NCI-H82 treated with DMSO at 0.1 percent for 48 hours (cell line): ENCODE measurements at regions not wholly inside any gene's neighbourhood (a gene's known extent, or its start where the extent isn't known, plus 50 kb on each side); places are given as distances from the start of the nearest gene placed in this dataset.

Experiments used
- DNase-seq: peaks from one replicate; lab custom pipeline; 2025; ENCODE audit not compliant: unreplicated experiment; lab: John Stamatoyannopoulos, UW

DNA sequence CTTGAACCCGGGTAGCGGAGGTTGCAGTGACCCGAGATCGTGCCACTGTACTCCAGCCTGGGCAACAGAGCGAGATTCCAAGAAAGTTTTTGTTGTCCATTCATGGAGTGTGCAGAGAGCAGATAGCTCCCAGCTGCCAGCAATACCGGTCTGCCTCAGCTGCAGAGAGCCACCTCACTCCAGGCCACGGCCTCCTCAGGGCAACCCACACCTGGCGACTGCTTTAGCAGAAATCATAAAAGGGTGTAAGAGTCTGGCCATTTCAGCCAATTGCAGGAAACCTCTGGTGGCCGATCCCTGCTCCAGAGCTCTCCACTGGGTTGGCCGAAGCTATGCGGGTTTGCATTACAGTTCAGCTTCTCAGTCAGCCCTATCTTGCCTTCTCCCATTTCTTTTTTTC lies 227.4 kb upstream of the BCOR start:
- no peak for DNase-seq

DNA sequence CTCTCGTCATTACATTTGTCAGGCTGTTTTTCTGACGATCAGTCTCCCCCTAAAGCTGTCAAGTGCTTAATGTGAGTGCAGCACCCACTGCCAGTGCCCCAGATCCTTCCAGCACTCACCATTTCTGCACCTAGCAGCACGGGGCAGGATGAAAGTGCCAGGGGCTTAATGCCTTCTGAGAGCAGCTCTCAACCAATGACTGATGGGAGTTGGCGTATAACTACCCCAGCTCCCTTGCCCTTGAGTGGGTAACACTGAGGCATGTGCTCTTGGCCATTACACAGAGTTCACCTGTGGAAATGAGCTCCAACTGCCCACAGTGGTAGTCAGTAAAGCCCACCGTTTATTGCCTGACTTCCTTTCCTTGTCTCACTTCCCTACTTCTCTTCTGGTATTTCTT lies 226.2 kb upstream of the BCOR start:
- no peak for DNase-seq

DNA sequence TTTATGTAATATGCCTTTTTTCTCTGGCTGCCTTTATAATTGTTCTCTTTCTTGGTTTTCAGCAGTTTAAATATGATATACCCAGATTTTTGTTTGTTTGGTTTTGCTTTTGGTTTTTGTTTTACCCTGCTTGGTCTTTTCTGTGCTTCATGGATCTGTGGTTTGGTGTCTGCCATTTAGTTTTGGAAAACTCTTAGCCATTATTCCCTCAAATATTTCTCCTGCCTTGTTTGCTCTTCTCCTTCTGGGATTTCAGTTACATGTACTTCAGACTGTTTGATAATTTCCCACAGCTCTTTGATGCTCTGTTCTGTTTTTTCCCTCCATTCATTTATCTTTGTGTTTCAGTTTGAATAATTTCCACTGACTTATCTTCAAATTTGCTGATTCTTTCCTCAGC lies 223.1 kb upstream of the BCOR start:
- DNase-seq = no peak

DNA sequence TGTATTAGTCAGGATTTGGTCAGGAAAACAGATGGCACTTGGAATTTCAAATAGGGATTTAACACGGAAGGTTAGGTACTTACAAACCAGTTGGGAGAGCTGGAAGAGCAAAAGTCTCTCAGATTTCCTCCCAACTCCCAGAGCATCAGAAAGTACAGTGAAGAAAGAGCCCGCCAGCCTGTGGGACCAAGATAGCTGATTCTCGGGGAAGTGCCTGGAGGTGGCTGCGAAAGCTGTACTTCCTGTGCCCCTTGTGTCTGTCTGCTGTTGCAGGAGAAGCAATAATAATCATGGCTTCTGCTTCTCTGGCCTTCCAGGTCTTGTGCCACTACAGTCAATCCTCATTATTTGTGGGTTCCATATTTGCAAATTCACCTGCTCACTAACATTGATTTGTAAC lies 221.0 kb upstream of the BCOR start:
- peak; percentile 90 for DNase-seq

DNA sequence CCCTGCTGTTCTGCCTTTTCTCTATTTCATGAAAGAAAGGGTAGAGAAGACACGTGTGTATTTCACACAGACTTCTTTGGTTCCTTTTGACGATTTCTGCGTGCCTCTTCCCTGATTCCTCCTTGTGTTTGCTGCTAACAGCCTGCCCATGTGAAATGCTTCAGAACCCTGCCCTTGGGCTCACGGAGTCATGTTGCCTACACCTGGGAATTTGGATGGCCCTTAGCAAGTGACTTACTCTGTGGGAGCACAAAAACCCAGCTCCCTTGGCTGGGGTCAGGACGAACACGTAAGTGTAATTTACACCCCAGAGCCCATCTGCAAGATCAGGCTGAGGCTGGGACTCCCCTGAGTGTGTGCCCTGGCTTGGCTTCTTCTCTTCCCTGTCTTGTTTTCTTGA lies 220.3 kb upstream of the BCOR start:
- DNase-seq = no peak

DNA sequence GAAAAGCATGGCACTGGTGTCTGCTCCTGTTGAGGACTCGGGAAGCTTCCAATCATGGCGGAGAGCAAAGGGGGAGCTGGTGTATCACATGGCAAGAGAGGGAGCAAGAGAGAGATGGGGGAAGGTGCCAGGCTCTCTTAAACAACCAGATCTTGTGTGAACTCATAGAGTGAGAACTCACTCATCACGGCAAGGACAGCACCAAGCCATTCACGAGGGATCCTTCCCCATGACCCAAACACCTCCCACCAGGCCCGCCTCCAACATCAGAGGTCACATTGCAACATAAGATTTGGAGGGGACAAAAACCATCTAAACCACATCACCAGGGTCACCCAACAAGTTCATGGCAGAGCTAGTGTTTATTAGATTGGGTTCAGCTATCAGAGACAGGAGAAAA lies 218.7 kb upstream of the BCOR start:
- DNase-seq = no peak

DNA sequence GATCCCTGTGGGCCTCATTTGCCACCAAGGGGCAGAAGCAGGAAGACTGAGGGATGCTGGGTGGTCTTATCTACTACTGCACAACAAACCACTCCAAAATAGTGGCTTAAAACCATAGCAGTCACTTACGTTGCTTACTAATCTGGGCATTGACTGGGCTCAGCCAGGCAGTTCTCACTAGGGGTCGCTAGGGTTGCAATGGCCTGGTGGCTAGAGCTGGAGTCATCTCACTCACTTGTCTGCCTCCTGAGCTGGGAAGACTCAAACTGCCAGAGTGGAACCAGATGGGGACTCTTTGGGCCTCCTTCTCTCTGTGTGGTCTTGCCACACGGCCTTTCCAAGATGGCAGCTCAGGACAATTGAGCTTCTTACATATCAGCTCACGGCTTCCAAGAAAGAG lies 216.3 kb upstream of the BCOR start:
- DNase-seq = no peak

DNA sequence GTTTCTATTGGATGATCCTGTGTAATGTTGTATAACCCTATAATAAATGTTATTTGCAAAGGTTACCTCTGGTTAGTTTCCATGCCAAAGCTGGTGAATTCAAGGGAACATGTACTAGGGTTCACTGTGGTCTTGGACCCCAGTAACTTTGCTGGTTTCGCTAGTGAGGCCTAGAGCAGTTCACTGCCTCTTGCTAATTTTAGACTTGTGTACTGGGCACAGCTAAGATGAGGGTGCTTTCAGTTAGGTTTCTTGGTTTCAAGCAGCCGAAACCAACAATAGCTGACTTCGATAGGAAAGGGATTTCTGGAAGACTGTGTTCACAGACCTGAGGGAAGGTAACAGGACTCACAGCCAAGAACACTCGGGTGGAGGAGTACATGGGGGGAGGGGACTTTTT lies 215.5 kb upstream of the BCOR start:
- DNase-seq = no peak

DNA sequence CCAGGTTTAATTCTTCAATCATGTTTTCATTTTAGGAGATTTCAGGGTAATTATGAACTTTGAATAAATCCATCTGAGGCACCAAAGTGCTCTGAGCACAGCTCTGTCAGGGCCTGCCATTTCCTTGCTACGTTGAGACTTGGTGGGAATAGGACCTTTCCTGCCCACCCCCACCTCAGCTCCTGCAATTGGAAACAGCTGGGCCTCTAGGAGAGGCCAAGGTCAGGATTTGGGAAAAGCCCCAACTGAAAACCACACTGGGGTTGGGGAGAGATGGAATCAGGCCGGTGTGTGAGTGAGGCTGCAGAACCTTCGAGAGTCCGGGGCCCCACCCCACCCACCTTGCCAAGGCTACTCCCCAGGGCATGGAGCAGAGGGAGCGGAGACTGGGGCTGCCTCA lies 212.7 kb upstream of the BCOR start:
- DNase-seq = no peak

DNA sequence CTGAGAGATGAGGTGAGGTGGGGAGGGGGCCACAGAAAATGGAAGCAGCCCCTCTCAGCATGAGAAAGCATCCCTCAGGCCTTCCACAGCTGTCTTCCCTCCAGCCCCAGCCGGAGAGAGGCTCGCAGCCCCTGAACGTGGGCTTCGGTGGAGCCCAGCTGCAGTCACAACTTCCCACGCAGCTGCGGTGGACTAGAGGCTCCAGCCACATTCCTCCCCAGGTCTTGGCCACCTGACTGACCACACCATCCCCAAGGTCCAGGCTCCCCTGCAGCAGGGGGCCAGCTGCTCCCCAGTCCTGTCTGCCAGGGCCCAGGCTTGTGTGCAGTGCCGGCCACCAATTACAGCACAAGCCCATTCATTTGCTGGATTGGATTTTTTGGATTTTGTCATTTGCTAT lies 212.3 kb upstream of the BCOR start:
- DNase-seq = no peak

DNA sequence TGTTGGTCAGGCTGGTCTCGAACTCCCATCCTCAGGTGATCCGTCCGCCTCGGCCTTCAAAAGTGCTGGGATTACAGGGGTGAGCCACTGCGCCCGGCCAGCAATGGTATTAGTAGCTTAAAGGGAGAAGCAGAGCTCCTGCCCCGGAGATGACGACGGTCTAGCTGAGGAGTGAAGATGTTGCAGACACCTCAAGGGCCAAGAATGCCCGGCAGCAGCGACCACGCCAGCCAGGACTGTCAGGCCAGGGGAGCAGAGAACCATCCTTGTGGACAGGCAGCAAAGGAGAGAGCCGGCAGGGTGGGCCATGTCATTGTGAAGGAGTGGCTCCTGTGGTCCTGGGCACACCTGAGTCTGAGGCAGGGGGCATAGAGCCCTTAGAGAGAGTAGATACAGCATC lies 210.1 kb upstream of the BCOR start:
- DNase-seq = no peak

DNA sequence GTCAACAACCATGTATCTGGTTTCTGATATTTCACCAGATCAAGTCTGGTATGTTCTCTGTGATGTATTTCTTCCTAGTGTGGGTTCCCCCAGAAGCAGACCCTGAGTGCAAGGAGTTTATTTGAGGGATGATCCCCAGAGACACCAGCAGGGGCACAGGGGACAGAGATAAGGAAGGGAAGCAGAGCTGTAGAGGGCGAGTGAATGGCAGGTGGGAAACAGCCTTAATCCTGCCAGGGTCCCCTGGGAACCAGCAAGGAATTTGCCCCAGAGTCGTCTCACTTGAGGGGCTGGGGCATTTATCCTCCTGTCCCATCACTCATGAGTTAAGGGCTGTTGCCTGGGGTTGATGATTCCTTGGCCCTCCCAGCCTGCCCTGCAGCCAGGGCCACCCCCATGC lies 206.4 kb upstream of the BCOR start:
- peak; percentile 72 for DNase-seq

DNA sequence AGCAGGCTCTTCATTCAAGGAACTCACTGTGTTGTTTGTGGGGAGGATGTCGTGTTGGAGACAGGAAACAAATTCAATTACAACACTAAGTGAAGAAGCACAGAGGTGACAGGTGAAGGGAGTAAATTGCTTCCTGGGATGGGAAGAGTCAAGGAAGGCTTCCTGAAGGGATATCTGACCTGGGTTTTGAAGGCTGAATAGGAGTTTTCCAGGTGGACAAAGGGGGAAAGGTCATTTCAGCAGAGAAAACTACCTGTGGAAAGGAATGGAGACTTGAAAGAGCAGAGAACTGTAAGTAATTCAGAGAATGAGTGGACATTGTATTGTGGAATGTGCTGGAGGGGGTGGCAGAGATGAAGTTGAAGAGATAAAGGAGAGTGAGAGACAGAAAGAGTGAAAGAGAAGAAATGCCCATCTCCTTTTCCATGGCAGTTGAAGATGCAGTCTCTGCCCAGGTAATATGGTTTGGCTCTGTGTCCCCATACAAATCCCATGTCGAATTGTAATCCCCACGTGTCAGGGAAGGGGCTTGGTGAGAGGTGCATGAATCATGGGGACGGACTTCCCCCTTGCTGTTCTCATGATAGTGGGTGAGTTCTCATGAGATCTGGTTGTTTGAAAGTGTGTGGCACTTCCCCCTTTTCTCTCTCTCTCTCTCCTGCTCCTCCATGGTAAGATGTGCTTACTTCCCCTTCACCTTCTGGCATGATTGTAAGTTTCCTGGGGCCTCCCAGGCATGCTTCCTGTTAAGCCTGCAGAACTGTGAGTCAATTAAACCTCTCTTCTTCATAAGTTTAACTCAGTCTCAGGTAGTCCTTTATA lies 205.7 kb upstream of the BCOR start:
- no peak for DNase-seq

DNA sequence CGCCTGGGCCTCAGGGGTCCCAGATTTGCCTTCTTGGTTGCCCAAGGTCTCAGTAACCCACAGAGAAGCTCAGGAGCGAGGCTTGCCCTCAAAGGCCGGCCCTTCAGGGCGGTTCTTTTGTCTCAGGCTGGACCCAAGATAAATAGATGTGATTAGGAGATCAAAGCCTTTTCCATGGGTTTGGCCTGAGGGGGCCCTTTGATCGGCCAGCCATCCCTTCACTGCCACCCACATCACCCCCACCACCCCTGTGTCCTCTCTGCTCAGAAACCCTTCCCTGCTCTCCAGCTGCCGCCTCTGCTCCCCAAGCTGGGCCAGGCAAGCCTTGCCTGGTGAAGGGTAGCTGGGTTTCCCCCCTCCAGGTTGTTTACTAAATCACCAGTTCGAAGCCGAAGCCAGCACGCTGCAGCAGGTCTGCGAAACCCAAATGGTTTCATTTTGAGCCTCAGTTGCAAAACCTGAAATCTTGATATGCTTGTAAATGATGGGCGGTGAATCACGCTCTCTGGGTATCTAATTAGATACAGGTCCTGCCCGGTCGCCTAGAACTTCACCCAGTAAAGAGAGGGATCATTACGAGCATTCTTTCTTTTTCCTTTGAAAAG lies 202.6 kb upstream of the BCOR start:
- no peak for DNase-seq

DNA sequence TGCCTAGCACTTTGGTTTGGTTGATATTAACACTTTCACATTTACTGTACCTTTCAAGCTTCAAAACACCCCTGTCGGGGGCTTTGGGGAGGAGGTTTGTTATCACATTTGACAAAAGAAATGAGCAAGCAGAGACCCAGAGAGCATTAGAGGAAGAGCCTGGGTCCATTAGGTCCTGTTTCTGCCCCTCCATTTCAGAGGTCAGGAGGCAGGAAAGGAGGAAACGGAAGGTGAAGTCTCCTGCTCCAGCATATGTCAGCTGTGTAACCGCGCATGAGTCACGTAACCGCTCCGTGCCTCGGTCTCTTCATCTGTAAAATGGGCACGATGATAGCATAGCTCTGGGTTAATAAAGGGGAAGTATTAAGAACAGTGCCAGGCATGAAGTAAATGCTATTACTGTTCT lies 201.9 kb upstream of the BCOR start:
- DNase-seq = no peak

DNA sequence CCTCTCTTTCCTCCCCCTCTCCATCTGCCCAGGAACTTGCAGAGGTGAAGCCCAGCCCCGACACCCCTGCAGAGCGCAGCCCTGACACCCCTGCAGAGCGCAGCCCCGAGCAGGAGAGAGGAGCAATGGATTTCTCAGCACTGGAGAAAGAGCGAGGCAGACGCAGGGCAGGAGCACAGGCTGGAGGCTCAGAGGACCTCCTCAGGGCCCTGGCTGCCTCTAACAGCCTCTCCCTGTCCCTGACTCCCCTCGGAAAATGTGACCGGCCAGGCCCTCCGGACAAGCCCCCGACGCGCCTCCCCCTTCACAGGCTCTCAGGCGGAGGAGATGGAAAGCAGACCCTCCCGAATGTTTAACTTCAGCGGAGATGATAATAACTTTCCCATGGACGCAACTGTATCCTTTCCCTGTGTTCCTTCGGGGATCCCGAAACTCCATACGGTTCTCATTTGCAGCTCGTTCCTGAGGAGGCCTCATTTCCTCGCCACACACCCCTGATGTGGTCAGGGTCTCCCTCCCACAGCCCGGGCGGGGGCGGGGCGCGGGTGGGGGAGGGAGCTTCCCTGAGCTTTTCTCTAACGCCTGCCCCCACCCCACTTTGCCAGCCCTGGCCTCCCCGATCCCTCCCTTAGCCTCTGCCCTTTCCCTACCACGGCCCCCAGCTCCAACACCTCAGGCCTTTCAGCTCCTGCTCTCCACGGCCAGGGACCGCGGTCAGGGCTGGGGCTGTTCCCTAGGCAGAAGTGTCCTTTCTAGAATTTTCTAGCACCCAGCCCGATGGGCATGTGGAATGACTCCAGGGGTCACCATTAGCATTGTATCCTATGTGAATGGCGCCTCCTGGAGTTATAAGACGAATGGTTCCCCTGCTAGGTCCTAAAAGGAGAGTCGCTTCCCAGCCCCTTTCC lies 201.1 kb upstream of the BCOR start:
- no peak for DNase-seq

DNA sequence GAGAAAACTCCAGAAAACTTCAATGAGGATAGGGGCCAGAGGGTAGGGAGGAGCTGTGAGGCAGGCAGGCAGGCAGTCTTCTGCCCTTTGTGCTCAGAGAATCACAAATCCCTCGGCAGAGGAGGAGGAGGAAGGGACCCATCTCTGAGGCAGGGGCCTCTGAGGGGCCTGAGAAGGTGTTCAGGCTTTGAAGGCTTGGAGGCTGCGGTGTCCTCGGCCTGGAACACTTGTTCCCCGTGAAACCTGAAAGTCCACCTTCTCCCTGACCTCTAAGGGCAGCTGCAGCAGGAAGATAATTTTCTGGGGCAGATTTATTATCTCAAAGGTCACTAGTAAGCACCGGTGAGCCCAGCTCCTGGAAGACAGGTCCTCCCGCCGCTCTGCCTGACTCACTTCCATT lies 200.3 kb upstream of the BCOR start:
- no peak for DNase-seq

DNA sequence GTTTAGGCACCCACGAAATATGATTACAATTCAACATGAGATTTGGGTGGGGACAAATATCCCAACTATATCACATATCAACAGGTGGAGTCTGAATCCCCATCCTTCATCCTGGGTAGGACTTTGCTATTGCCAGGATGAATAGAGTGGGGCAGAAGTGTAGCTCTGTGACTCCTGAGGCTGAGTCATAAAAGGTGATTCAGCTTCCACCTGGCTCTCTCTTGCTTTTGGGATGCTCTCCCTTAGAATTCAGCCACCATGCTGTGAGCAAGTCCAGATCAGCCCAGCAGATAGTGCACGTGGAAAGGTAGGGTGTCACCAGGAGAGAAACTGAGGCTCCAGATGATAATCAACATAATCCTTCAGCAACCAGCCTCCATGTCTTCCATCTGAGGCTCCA lies 193.8 kb upstream of the BCOR start:
- no peak for DNase-seq

DNA sequence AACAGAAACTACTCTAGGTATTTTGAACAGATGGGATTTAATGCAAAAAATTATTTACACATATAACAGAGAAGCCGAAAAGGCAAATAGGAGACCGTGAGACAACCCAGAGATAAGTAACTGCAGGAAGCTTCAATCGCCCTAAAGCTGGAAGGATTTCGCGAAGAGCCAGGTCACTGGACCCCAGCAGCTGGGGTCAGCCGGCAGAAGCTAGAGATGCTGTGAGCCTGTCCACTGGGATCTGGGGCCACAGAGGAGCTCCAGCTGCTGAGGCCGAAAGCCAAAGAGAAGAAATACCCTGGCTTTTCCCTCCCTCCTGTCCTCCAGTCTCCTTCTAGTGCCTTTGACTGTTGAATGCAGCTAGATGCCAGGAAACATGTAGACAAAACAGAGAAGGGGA lies 192.8 kb upstream of the BCOR start:
- DNase-seq = no peak

DNA sequence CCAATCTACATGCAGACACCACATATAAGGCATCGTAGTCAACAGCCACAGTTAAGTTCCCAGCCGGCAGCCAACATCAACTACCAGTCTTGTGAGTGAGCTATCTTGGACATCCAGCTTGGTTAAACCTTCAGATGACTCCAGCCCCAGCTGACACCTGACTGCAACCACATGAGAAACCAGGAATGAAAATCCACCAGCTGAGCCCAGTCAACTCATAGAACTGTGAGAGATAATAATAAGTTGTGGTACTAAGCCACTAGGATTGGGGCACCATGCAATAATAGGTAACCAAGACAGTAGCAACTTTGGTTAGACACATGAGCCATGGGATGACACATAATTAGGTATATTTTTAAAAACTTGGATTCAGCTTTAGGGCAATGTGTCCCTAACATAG lies 188.1 kb upstream of the BCOR start:
- DNase-seq = no peak

DNA sequence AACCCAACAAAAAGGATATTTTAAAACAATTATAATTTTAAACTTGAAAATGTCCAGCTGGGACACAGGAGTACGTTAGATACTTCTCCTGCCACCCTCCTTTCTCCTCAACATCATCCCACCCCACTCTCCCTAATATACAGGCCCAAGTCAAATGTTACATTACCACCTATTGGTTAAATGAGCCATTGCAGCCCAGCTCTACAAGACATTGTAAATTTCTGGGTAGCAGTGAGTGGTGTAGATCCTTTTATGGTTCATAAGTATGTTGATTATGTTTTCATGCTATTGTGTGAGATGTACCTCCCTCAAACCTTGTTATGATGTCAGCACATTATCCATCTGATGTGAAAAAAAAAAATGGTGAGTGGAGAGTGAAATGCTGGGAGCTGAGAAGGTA lies 187.1 kb upstream of the BCOR start:
- DNase-seq = no peak

DNA sequence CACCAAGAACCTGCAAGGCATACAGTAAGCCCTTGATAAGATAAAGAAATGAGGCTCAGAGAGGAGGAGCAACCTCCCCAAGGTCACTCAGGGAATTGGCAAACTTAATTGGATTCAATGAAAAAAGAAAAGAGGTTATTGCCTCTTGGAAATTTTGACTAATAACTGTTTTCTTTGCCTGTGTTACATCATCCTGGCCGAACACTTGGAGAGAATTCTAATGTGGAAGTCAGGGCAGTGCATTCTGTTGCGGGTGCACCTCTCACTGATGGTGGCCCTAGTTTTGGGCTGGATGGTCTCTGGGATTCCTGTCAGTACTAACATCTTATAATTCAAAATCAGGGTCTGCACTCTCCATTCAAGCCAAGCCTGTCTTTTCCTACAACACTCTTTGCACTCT lies 186.2 kb upstream of the BCOR start:
- no peak for DNase-seq
